GM18505 (cell line): ENCODE measurements at regions not wholly inside any gene's neighbourhood (a gene's known extent, or its start where the extent isn't known, plus 50 kb on each side); places are given as distances from the start of the nearest gene placed in this dataset.
"Not testable (repeated sequence)": the region's sequence is repeated elsewhere in the genome, so short reads cannot be mapped to it uniquely, and the experiment has no call there.

Experiments used
- ATAC-seq: cut with Tn5 transposase; IDR thresholded peaks from one replicate; pipeline ENCODE4 v1.9.1; 2021; ENCODE audit not compliant: unreplicated experiment
- POLR2A ChIP-seq: IDR thresholded peaks from 4 replicates; pipeline ENCODE4 v1.6.1; 2011; ENCODE audit warnings: borderline replicate concordance; ENCODE audit not compliant: insufficient read depth, insufficient read length; ENCODE audit errors: extremely low read depth

GRCh38 chr6:144415835-144416237, 130.7 kb downstream of the UTRN start:
- no peak for ATAC-seq
- TF ChIP-seq POLR2A = no peak

- ATAC-seq = no peak
- no peak for TF ChIP-seq POLR2A
Observed at GRCh38 chr6:144416244-144416643, 131.1 kb downstream of the UTRN start.

- no peak for ATAC-seq
- no peak for TF ChIP-seq POLR2A
Observed at GRCh38 chr6:144416773-144417172, 131.6 kb downstream of the UTRN start.

GRCh38 chr6:144417681-144418080, 132.5 kb downstream of the UTRN start:
- no peak for TF ChIP-seq POLR2A
- ATAC-seq = no peak

- no peak for ATAC-seq
- TF ChIP-seq POLR2A = no peak
Observed at GRCh38 chr6:144418959-144419545, 133.9 kb downstream of the UTRN start.

GRCh38 chr6:144423167-144423566, 138.0 kb downstream of the UTRN start:
- TF ChIP-seq POLR2A = no peak
- no peak for ATAC-seq

- ATAC-seq = no peak
- TF ChIP-seq POLR2A = no peak
Observed at GRCh38 chr6:144429753-144430152, 144.6 kb downstream of the UTRN start.

GRCh38 chr6:144433446-144433845, 148.3 kb downstream of the UTRN start:
- not testable (repeated sequence) for ATAC-seq

GRCh38 chr6:144434308-144434990, 149.3 kb downstream of the UTRN start:
- TF ChIP-seq POLR2A = no peak
- ATAC-seq = no peak

GRCh38 chr6:144435602-144436426, 150.7 kb downstream of the UTRN start:
- no peak for ATAC-seq
- TF ChIP-seq POLR2A = no peak

GRCh38 chr6:144437105-144437504, 152.0 kb downstream of the UTRN start:
- no peak for ATAC-seq
- TF ChIP-seq POLR2A = no peak

- TF ChIP-seq POLR2A = no peak
- ATAC-seq = no peak
Observed at GRCh38 chr6:144438103-144438502, 153.0 kb downstream of the UTRN start.

GRCh38 chr6:144439016-144439415, 153.9 kb downstream of the UTRN start:
- TF ChIP-seq POLR2A = no peak
- no peak for ATAC-seq

GRCh38 chr6:144441801-144442200, 156.7 kb downstream of the UTRN start:
- not testable (repeated sequence) for ATAC-seq

- ATAC-seq = no peak
- TF ChIP-seq POLR2A = no peak
Observed at GRCh38 chr6:144443157-144443556, 158.0 kb downstream of the UTRN start.

- no peak for TF ChIP-seq POLR2A
- no peak for ATAC-seq
Observed at GRCh38 chr6:144447472-144447871, 162.3 kb downstream of the UTRN start.
